HEK293T (cell line): ENCODE measurements at regions not wholly inside any gene's neighbourhood (a gene's known extent, or its start where the extent isn't known, plus 50 kb on each side); places are given as distances from the start of the nearest gene placed in this dataset.

ENCODE experiments used
- CTCF ChIA-PET: fragments of 350-600 bp; formaldehyde crosslinking; extraction: SDS; loops from one replicate; lab custom pipeline; 2021; ENCODE audit warnings: antibody characterized with exemption, inconsistent platforms; lab: Yijun Ruan, JAX
- POLR2A ChIA-PET: fragments of 350-600 bp; formaldehyde crosslinking; extraction: SDS; loops from one replicate; lab custom pipeline; 2020; ENCODE audit warnings: antibody characterized with exemption, inconsistent platforms; lab: Yijun Ruan, JAX
- DNase-seq: peaks from one replicate; pipeline ENCODE4 v3.0.0; 2012; ENCODE audit warnings: mixed read lengths; ENCODE audit errors: extremely low spot score
- ARNT ChIP-seq: fragments of 450-650 bp; IDR thresholded peaks from 2 replicates; pipeline ENCODE4 v1.6.1; 2017; ENCODE audit warnings: mild to moderate bottlenecking
- BHLHE40 ChIP-seq: fragments of 450-650 bp; IDR thresholded peaks from 2 replicates; pipeline ENCODE4 v1.6.1; 2016; ENCODE audit warnings: mild to moderate bottlenecking, moderate library complexity, borderline replicate concordance
- CTBP1 ChIP-seq: fragments of 450-650 bp; IDR thresholded peaks from 2 replicates; pipeline ENCODE4 v1.6.1; 2016; ENCODE audit warnings: borderline replicate concordance
- ELF4 ChIP-seq: fragments of 450-650 bp; IDR thresholded peaks from 2 replicates; pipeline ENCODE4 v1.6.1; 2017; ENCODE audit warnings: antibody characterized with exemption
- FOXA1 ChIP-seq: fragments of 450-650 bp; IDR thresholded peaks from 2 replicates; pipeline ENCODE4 v1.6.1; 2016; ENCODE audit warnings: mild to moderate bottlenecking
- FOXK2 ChIP-seq: fragments of 450-650 bp; IDR thresholded peaks from 2 replicates; pipeline ENCODE4 v1.6.1; 2016; ENCODE audit warnings: mild to moderate bottlenecking
- FOXM1 ChIP-seq: fragments of 450-650 bp; IDR thresholded peaks from 2 replicates; pipeline ENCODE4 v1.6.1; 2017; ENCODE audit warnings: mild to moderate bottlenecking, borderline replicate concordance
- HDGF ChIP-seq: fragments of 450-650 bp; IDR thresholded peaks from 2 replicates; pipeline ENCODE4 v1.6.1; 2017; ENCODE audit warnings: antibody characterized with exemption, borderline replicate concordance
- L3MBTL2 ChIP-seq: fragments of 450-650 bp; conservative IDR thresholded peaks from 2 replicates; pipeline ENCODE4 v1.6.1; 2016; ENCODE audit warnings: mild to moderate bottlenecking
- LEF1 ChIP-seq: fragments of 450-650 bp; IDR thresholded peaks from 2 replicates; pipeline ENCODE4 v1.6.1; 2017; ENCODE audit warnings: mild to moderate bottlenecking, borderline replicate concordance
- NFRKB ChIP-seq: fragments of 450-650 bp; IDR thresholded peaks from 2 replicates; pipeline ENCODE4 v1.6.1; 2016; ENCODE audit warnings: mild to moderate bottlenecking, moderate library complexity
- PKNOX1 ChIP-seq: fragments of 450-650 bp; IDR thresholded peaks from 2 replicates; pipeline ENCODE4 v1.6.1; 2016
- SP1 ChIP-seq: fragments of 450-650 bp; IDR thresholded peaks from 2 replicates; pipeline ENCODE4 v1.6.1; 2017
- SUZ12 ChIP-seq: fragments of 450-650 bp; IDR thresholded peaks from 2 replicates; pipeline ENCODE4 v1.6.1; 2016; ENCODE audit warnings: mild to moderate bottlenecking
- TARDBP ChIP-seq: fragments of 450-650 bp; IDR thresholded peaks from 2 replicates; pipeline ENCODE4 v1.6.1; 2016
- ZNF384 ChIP-seq: fragments of 450-650 bp; IDR thresholded peaks from 2 replicates; pipeline ENCODE4 v1.6.1; 2016

GRCh38 chrX:8037593-8038348, 110.6 kb upstream of the PNPLA4 start:
- DNase-seq = no peak
- POLR2A ChIA-PET = no interaction called here
- CTCF ChIA-PET = no interaction called here
- TF ChIP-seq NFRKB = no peak
- no peak for TF ChIP-seq ELF4
- no peak for TF ChIP-seq CTBP1
- TF ChIP-seq FOXM1 = no peak
- no peak for TF ChIP-seq SP1
- TF ChIP-seq BHLHE40 = no peak
- TF ChIP-seq TARDBP = no peak
- TF ChIP-seq HDGF = no peak
- no peak for TF ChIP-seq FOXK2
- no peak for TF ChIP-seq L3MBTL2
- TF ChIP-seq ARNT = no peak
- TF ChIP-seq SUZ12 = no peak
- no peak for TF ChIP-seq ZNF384

GRCh38 chrX:8036914-8037313, 109.7 kb upstream of the PNPLA4 start:
- POLR2A ChIA-PET = no interaction called here
- no peak for DNase-seq
- CTCF ChIA-PET = no interaction called here
- no peak for TF ChIP-seq PKNOX1
- no peak for TF ChIP-seq TARDBP
- no peak for TF ChIP-seq ZNF384
- no peak for TF ChIP-seq SP1
- TF ChIP-seq NFRKB = no peak
- no peak for TF ChIP-seq ELF4
- TF ChIP-seq ARNT = no peak
- TF ChIP-seq SUZ12 = no peak

GRCh38 chrX:8034058-8034457, 106.8 kb upstream of the PNPLA4 start:
- CTCF ChIA-PET = no interaction called here

GRCh38 chrX:8033175-8033574, 106.0 kb upstream of the PNPLA4 start:
- CTCF ChIA-PET = no interaction called here
- TF ChIP-seq PKNOX1 = no peak
- no peak for DNase-seq
- POLR2A ChIA-PET = no interaction called here

More at GRCh38 chrX:8034058-8034457, 106.8 kb upstream of the PNPLA4 start:
- no peak for DNase-seq
- POLR2A ChIA-PET = no interaction called here
- no peak for TF ChIP-seq CTBP1
- TF ChIP-seq SP1 = no peak
- TF ChIP-seq NFRKB = no peak
- TF ChIP-seq TARDBP = no peak
- no peak for TF ChIP-seq BHLHE40
- no peak for TF ChIP-seq ARNT
- no peak for TF ChIP-seq SUZ12
- no peak for TF ChIP-seq FOXK2
- TF ChIP-seq L3MBTL2 = no peak
- no peak for TF ChIP-seq ZNF384
- TF ChIP-seq LEF1 = no peak
- TF ChIP-seq PKNOX1 = no peak
- TF ChIP-seq FOXM1 = no peak
- TF ChIP-seq HDGF = no peak
- TF ChIP-seq FOXA1 = no peak
- no peak for TF ChIP-seq ELF4

- DNase-seq = no peak
- CTCF ChIA-PET = no interaction called here
- POLR2A ChIA-PET = no interaction called here
- TF ChIP-seq FOXM1 (no peak), ELF4 (no peak), ARNT (no peak), ZNF384 (no peak), SP1 (no peak), SUZ12 (no peak), L3MBTL2 (no peak), BHLHE40 (no peak), HDGF (no peak), PKNOX1 (no peak), NFRKB (no peak)
Measured at GRCh38 chrX:8030361-8030760, 103.1 kb upstream of the PNPLA4 start.

- no peak for DNase-seq
- TF ChIP-seq ZNF384 (no peak), ARNT (no peak), NFRKB (no peak), SP1 (no peak), FOXM1 (no peak), FOXA1 (no peak), LEF1 (no peak), PKNOX1 (no peak), BHLHE40 (no peak), TARDBP (no peak), CTBP1 (no peak), FOXK2 (no peak), SUZ12 (no peak), L3MBTL2 (no peak)
- ChIA-PET POLR2A (no interaction called here), CTCF (interaction anchor here (1.0 kb wide), 1 partner anchor 10 kb away, joined by 4 read pairs; no protein-coding TSS in a partner anchor)
Measured at GRCh38 chrX:8027827-8028226, 100.6 kb upstream of the PNPLA4 start.
